GM23338 (cell line): ENCODE measurements at regions not wholly inside any gene's neighbourhood (a gene's known extent, or its start where the extent isn't known, plus 50 kb on each side); places are given as distances from the start of the nearest gene placed in this dataset.

Source experiments
- ATAC-seq: fragments of 200-7000 bp; cut with Tn5 transposase; 3 replicates; pipeline ENCODE4 v1.9.1; 2020
- DNase-seq: peaks from one replicate; pipeline ENCODE4 v3.0.0-alpha.2; 2015; ENCODE audit warnings: low spot score
- H2AFZ ChIP-seq: fragments of 200-600 bp; sonication (generic); 2 replicates; pipeline ENCODE4 v1.8.0; 2016; ENCODE audit warnings: antibody characterized with exemption, mild to moderate bottlenecking, moderate library complexity
- H3F3A ChIP-seq: fragments of 200-600 bp; sonication (generic); replicated peaks from 2 replicates; pipeline ENCODE4 v1.8.0; 2017; ENCODE audit warnings: antibody characterized with exemption, mixed run types, low read depth
- H3K27ac ChIP-seq: fragments of 200-600 bp; sonication (generic); 2 replicates; pipeline ENCODE4 v1.6.1; 2016; ENCODE audit warnings: low read depth
- H3K27me3 ChIP-seq: fragments of 200-600 bp; sonication (generic); 2 replicates; pipeline ENCODE4 v1.8.0; 2016; ENCODE audit warnings: mild to moderate bottlenecking, mixed run types, moderate library complexity; ENCODE audit not compliant: insufficient read depth
- H3K36me3 ChIP-seq: fragments of 200-600 bp; sonication (generic); 2 replicates; pipeline ENCODE4 v1.8.0; 2016; ENCODE audit warnings: mild to moderate bottlenecking; ENCODE audit not compliant: insufficient read depth
- H3K4me1 ChIP-seq: fragments of 200-600 bp; sonication (generic); 2 replicates; pipeline ENCODE4 v1.8.0; 2016; ENCODE audit warnings: mild to moderate bottlenecking, moderate library complexity; ENCODE audit not compliant: insufficient read depth
- H3K4me2 ChIP-seq: fragments of 200-600 bp; sonication (generic); 2 replicates; pipeline ENCODE4 v1.7.1; 2017; ENCODE audit warnings: mixed run types
- H3K4me3 ChIP-seq: fragments of 200-600 bp; sonication (generic); 2 replicates; pipeline ENCODE4 v1.6.1; 2016; ENCODE audit warnings: mixed run types
- H3K79me2 ChIP-seq: fragments of 200-600 bp; sonication (generic); replicated peaks from 2 replicates; pipeline ENCODE4 v1.8.0; 2017; ENCODE audit warnings: mild to moderate bottlenecking; ENCODE audit not compliant: insufficient read depth
- H3K9me2 ChIP-seq: fragments of 200-600 bp; sonication (generic); 2 replicates; pipeline ENCODE4 v1.8.0; 2017; ENCODE audit not compliant: insufficient read depth
- H4K20me1 ChIP-seq: fragments of 200-600 bp; sonication (generic); replicated peaks from 2 replicates; pipeline ENCODE4 v1.8.0; 2017; ENCODE audit warnings: mild to moderate bottlenecking; ENCODE audit not compliant: insufficient read depth
- H3K27ac Mint-ChIP-seq: 2 replicates; pipeline ENCODE4 v1.8.0; 2020; ENCODE audit warnings: inconsistent platforms, mild to moderate bottlenecking, moderate library complexity, mixed read lengths
- H3K27me3 Mint-ChIP-seq: 3 replicates; pipeline ENCODE4 v1.8.0; 2022; ENCODE audit warnings: low read depth, mild to moderate bottlenecking, moderate library complexity, mixed read lengths, inconsistent platforms; ENCODE audit not compliant: insufficient read depth, poor library complexity
- H3K36me3 Mint-ChIP-seq: 3 replicates; pipeline ENCODE4 v1.8.0; 2021; ENCODE audit warnings: low read depth, mild to moderate bottlenecking, inconsistent platforms, moderate library complexity, mixed read lengths
- H3K4me1 Mint-ChIP-seq: 3 replicates; pipeline ENCODE4 v1.8.0; 2020; ENCODE audit warnings: mild to moderate bottlenecking, inconsistent platforms, mixed read lengths
- H3K4me3 Mint-ChIP-seq: 3 replicates; pipeline ENCODE4 v1.8.0; 2021; ENCODE audit warnings: moderate library complexity, mild to moderate bottlenecking, inconsistent platforms, mixed read lengths
- H3K9me3 Mint-ChIP-seq: 3 replicates; pipeline ENCODE4 v1.8.0; 2020; ENCODE audit warnings: moderate library complexity, mild to moderate bottlenecking, inconsistent platforms, mixed read lengths
- CREB1 ChIP-seq: fragments of 250-450 bp; sonication (Bioruptor Pico); IDR thresholded peaks from 2 replicates; pipeline ENCODE4 v1.5.0; 2020; ENCODE audit warnings: low read depth, mild to moderate bottlenecking, moderate library complexity
- CTCF ChIP-seq, 2 experiments: fragments of 200-600 bp in 1 of 2; sonication (generic) in 1 of 2; conservative IDR thresholded peaks; 2 replicates each; pipeline versions ENCODE4 v1.5.1 to v1.6.1; 2016 to 2017; ENCODE audit warnings: antibody characterized with exemption in 2 of 2, low read depth in 2 of 2, mild to moderate bottlenecking in 2 of 2, moderate library complexity in 1 of 2
- EZH2 ChIP-seq: fragments of 200-600 bp; sonication (generic); IDR thresholded peaks from one replicate; pipeline ENCODE4 v1.8.0; 2017; ENCODE audit warnings: antibody characterized with exemption, mild to moderate bottlenecking, low read depth; ENCODE audit not compliant: unreplicated experiment
- EZH2phosphoT487 ChIP-seq: fragments of 200-600 bp; sonication (generic); IDR thresholded peaks from one replicate; pipeline ENCODE4 v1.8.1; 2018; ENCODE audit warnings: antibody characterized with exemption; ENCODE audit not compliant: unreplicated experiment
- JUNB ChIP-seq: IDR thresholded peaks from one replicate; pipeline ENCODE4 v1.6.1; 2016; ENCODE audit warnings: antibody characterized with exemption; ENCODE audit not compliant: unreplicated experiment
- NANOG ChIP-seq: IDR thresholded peaks from 2 replicates; pipeline ENCODE4 v1.6.1; 2016; ENCODE audit warnings: antibody characterized with exemption, borderline replicate concordance
- POLR2AphosphoS5 ChIP-seq: IDR thresholded peaks from 2 replicates; pipeline ENCODE4 v1.6.1; 2016; ENCODE audit warnings: antibody characterized with exemption, low read depth
- STAT1 ChIP-seq: IDR thresholded peaks from one replicate; pipeline ENCODE4 v1.6.1; 2016; ENCODE audit warnings: antibody characterized with exemption; ENCODE audit not compliant: unreplicated experiment
- ZNF114 ChIP-seq: fragments of 250-450 bp; sonication (Bioruptor Pico); IDR thresholded peaks from 2 replicates; pipeline ENCODE4 v1.5.0; 2020; ENCODE audit warnings: mild to moderate bottlenecking, moderate library complexity
- ZNF331 ChIP-seq: fragments of 250-450 bp; sonication (Bioruptor Pico); IDR thresholded peaks from 2 replicates; pipeline ENCODE4 v1.5.0; 2020; ENCODE audit warnings: low read depth, mild to moderate bottlenecking, moderate library complexity
- TF ChIP-seq, protein P1 (sequence below): IDR thresholded peaks from one replicate; pipeline ENCODE4 v1.6.1; 2018; ENCODE audit warnings: antibody characterized with exemption; ENCODE audit not compliant: unreplicated experiment
- TF ChIP-seq, protein P2 (sequence below): fragments of 250-450 bp; sonication (Bioruptor Pico); IDR thresholded peaks from 2 replicates; pipeline ENCODE4 v1.5.0; 2020; ENCODE audit warnings: mild to moderate bottlenecking, moderate library complexity

- TF ChIP-seq, protein P1, sequence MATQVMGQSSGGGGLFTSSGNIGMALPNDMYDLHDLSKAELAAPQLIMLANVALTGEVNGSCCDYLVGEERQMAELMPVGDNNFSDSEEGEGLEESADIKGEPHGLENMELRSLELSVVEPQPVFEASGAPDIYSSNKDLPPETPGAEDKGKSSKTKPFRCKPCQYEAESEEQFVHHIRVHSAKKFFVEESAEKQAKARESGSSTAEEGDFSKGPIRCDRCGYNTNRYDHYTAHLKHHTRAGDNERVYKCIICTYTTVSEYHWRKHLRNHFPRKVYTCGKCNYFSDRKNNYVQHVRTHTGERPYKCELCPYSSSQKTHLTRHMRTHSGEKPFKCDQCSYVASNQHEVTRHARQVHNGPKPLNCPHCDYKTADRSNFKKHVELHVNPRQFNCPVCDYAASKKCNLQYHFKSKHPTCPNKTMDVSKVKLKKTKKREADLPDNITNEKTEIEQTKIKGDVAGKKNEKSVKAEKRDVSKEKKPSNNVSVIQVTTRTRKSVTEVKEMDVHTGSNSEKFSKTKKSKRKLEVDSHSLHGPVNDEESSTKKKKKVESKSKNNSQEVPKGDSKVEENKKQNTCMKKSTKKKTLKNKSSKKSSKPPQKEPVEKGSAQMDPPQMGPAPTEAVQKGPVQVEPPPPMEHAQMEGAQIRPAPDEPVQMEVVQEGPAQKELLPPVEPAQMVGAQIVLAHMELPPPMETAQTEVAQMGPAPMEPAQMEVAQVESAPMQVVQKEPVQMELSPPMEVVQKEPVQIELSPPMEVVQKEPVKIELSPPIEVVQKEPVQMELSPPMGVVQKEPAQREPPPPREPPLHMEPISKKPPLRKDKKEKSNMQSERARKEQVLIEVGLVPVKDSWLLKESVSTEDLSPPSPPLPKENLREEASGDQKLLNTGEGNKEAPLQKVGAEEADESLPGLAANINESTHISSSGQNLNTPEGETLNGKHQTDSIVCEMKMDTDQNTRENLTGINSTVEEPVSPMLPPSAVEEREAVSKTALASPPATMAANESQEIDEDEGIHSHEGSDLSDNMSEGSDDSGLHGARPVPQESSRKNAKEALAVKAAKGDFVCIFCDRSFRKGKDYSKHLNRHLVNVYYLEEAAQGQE, result no peak
- no peak for TF ChIP-seq POLR2AphosphoS5
- no peak for TF ChIP-seq ZNF331
Observed at GRCh38 chr6:92767101-92767500, 652.3 kb downstream of the EPHA7 start (continued).

DNA sequence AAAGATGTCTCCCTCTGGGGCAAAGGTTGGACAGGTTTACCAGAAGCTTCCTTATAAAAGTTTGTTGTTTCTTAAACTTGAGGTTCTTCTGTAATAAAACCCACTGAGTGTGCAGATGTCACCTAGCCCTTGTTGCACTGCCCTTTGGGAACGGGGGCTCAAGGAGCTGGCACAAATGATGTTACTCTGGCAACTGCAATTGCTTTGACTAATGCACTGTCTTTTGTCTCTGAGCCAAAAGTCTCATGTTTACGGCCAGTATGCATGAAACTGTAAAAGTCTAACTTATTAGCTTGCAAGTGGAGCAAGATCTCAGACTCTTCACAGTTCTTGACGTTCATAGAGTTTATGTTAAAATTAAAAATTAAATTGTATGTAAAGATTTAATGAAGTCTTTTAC lies 655.7 kb downstream of the EPHA7 start:
- 0 out of 2 replicates have a peak overlapping the region, but pooled peaks have one; percentile 51 for H3K27ac Mint-ChIP-seq
- Histone ChIP-seq H3K4me1 (no peaks in the 10 kb centered on the region), H3K79me2 (no peaks in the 10 kb centered on the region), H3K27ac (no peak overlapping the region), H3F3A (no peaks in the 10 kb centered on the region), H3K36me3 (no peaks in the 10 kb centered on the region), H3K4me3 (no peak overlapping the region), H3K4me2 (no peak overlapping the region), H4K20me1 (no peaks in the 10 kb centered on the region), H2AFZ (no peak overlapping the region), H3K27me3 (no peaks in the 10 kb centered on the region), H3K9me2 (no peaks in the 10 kb centered on the region)
- no peaks in the 10 kb centered on the region for H3K9me3 Mint-ChIP-seq
- peaks cover 17% of the 10 kb centered on the region for H3K4me1 Mint-ChIP-seq
- peaks cover 1% of the 10 kb centered on the region for H3K27me3 Mint-ChIP-seq
- H3K4me3 Mint-ChIP-seq, result no peak overlapping the region
- ATAC-seq, result no peak
- DNase-seq, result no peak
- H3K36me3 Mint-ChIP-seq, result no peaks in the 10 kb centered on the region
- TF ChIP-seq ZNF331 (no peak), CREB1 (CRISPR knock-in tag) (no peak), NANOG (no peak), EZH2phosphoT487 (no peak), CTCF (conservative IDR thresholded peaks at IDR 0.05; ENCODE audit: low read depth in 2 of 2) (no peak), ZNF114 (no peak), EZH2 (no peak), JUNB (no peak), STAT1 (no peak)
- TF ChIP-seq, protein P2, sequence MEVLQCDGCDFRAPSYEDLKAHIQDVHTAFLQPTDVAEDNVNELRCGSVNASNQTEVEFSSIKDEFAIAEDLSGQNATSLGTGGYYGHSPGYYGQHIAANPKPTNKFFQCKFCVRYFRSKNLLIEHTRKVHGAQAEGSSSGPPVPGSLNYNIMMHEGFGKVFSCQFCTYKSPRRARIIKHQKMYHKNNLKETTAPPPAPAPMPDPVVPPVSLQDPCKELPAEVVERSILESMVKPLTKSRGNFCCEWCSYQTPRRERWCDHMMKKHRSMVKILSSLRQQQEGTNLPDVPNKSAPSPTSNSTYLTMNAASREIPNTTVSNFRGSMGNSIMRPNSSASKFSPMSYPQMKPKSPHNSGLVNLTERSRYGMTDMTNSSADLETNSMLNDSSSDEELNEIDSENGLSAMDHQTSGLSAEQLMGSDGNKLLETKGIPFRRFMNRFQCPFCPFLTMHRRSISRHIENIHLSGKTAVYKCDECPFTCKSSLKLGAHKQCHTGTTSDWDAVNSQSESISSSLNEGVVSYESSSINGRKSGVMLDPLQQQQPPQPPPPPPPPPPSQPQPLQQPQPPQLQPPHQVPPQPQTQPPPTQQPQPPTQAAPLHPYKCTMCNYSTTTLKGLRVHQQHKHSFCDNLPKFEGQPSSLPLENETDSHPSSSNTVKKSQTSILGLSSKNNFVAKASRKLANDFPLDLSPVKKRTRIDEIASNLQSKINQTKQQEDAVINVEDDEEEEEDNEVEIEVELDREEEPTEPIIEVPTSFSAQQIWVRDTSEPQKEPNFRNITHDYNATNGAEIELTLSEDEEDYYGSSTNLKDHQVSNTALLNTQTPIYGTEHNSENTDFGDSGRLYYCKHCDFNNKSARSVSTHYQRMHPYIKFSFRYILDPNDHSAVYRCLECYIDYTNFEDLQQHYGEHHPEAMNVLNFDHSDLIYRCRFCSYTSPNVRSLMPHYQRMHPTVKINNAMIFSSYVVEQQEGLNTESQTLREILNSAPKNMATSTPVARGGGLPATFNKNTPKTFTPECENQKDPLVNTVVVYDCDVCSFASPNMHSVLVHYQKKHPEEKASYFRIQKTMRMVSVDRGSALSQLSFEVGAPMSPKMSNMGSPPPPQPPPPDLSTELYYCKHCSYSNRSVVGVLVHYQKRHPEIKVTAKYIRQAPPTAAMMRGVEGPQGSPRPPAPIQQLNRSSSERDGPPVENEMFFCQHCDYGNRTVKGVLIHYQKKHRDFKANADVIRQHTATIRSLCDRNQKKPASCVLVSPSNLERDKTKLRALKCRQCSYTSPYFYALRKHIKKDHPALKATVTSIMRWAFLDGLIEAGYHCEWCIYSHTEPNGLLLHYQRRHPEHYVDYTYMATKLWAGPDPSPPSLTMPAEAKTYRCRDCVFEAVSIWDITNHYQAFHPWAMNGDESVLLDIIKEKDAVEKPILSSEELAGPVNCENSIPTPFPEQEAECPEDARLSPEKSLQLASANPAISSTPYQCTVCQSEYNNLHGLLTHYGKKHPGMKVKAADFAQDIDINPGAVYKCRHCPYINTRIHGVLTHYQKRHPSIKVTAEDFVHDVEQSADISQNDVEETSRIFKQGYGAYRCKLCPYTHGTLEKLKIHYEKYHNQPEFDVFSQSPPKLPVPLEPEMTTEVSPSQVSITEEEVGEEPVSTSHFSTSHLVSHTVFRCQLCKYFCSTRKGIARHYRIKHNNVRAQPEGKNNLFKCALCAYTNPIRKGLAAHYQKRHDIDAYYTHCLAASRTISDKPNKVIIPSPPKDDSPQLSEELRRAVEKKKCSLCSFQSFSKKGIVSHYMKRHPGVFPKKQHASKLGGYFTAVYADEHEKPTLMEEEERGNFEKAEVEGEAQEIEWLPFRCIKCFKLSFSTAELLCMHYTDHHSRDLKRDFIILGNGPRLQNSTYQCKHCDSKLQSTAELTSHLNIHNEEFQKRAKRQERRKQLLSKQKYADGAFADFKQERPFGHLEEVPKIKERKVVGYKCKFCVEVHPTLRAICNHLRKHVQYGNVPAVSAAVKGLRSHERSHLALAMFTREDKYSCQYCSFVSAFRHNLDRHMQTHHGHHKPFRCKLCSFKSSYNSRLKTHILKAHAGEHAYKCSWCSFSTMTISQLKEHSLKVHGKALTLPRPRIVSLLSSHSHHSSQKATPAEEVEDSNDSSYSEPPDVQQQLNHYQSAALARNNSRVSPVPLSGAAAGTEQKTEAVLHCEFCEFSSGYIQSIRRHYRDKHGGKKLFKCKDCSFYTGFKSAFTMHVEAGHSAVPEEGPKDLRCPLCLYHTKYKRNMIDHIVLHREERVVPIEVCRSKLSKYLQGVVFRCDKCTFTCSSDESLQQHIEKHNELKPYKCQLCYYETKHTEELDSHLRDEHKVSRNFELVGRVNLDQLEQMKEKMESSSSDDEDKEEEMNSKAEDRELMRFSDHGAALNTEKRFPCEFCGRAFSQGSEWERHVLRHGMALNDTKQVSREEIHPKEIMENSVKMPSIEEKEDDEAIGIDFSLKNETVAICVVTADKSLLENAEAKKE (CRISPR knock-in tag), result no peak
